ENCODE measurements at regions not wholly inside any gene's neighbourhood (a gene's known extent, or its start where the extent isn't known, plus 50 kb on each side); places are given as distances from the start of the nearest gene placed in this dataset.

DNA sequence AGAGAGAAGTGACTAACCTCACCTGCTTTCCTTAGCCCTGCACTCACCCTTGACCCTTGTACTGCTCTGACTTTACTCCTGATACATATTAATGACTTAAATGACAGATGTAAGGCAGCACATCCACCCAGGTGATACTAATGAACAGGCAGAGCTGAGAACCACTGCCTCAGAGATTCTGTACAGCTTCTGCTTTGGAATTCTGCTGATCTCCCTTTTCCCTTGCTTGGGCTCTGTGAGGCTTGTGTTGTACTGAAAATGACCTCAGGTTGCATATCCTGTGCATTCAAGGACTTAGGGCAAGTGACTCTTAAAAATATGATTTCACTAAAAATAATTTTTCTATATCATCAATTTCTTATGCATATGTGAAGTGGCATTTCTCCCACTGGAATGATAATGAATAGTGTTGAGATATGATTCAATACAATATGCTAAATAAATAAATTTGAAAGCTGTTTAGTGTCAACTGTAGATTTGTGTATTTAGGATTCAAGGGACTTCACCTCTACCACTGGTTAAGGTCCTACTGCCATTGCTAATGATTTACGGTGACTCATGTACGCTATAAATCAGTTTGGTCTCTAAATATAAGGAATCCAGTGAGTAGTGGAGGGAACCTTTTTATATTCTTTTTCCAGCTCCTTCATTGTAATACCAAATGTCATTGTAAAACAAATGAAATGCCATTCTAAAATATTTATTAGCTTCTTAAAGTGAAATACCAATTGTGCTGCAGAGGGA is 328.3 kb downstream of the SOCS6 start:
- TF ChIP-seq, protein P1, sequence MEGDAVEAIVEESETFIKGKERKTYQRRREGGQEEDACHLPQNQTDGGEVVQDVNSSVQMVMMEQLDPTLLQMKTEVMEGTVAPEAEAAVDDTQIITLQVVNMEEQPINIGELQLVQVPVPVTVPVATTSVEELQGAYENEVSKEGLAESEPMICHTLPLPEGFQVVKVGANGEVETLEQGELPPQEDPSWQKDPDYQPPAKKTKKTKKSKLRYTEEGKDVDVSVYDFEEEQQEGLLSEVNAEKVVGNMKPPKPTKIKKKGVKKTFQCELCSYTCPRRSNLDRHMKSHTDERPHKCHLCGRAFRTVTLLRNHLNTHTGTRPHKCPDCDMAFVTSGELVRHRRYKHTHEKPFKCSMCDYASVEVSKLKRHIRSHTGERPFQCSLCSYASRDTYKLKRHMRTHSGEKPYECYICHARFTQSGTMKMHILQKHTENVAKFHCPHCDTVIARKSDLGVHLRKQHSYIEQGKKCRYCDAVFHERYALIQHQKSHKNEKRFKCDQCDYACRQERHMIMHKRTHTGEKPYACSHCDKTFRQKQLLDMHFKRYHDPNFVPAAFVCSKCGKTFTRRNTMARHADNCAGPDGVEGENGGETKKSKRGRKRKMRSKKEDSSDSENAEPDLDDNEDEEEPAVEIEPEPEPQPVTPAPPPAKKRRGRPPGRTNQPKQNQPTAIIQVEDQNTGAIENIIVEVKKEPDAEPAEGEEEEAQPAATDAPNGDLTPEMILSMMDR (IDR thresholded peaks at IDR 0.05; ENCODE audit: insufficient read depth, low read length, poor library complexity, severe bottlenecking): no peak
- DNase-seq (ENCODE audit: extremely low read depth, insufficient read length): no peak
- Histone ChIP-seq H3K27me3 (replicated peaks; ENCODE audit: control insufficient read depth, insufficient read depth, low read length) (no peaks in the 10 kb centered on the region), H3K36me3 (ENCODE audit: control insufficient read depth, insufficient read depth, low read length) (no peaks in the 10 kb centered on the region), H3K4me3 (replicated peaks; ENCODE audit: low read depth, low read length) (no peak overlapping the region)

DNA sequence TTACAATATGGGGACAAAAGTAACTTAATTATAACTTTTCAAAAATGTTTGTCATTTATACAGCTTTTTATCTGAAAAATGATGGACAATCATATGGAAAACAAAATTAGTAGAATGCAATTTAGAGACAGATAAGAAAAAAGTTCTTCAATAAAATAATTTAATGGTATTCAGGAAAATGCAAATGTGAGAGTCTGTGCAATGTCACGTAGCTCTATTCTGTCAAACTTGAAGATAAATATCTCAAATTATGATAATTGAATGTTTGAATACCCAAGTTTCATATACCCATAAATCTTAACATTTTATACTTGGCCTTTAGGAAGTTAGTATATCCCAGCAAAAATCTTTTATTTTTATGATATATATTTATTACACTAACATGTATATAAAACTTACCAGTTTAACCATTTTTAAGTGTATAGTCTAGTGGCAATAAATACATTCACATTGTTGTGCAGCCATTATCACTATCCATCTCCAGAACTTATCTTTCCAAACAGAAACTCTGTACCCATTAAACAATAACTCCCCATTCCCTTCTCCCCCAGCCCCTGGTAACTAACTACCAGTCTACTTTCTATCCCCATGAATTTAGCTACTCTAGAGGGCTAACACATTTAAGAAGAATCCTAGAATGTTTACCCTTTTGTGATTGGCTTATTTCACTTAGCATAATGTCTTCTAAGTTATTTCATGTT is 311.5 kb downstream of the SOCS6 start:
- H3K36me3 ChIP-seq (ENCODE audit: control insufficient read depth, insufficient read depth, low read length): no peaks in the 10 kb centered on the region
- TF ChIP-seq, protein P1 (IDR thresholded peaks at IDR 0.05; ENCODE audit: insufficient read depth, low read length, poor library complexity, severe bottlenecking): no peak
- no peak for DNase-seq (ENCODE audit: extremely low read depth, insufficient read length)
- H3K27me3 ChIP-seq (replicated peaks; ENCODE audit: control insufficient read depth, insufficient read depth, low read length): no peaks in the 10 kb centered on the region
- H3K4me3 ChIP-seq (replicated peaks; ENCODE audit: low read depth, low read length): no peak overlapping the region

DNA sequence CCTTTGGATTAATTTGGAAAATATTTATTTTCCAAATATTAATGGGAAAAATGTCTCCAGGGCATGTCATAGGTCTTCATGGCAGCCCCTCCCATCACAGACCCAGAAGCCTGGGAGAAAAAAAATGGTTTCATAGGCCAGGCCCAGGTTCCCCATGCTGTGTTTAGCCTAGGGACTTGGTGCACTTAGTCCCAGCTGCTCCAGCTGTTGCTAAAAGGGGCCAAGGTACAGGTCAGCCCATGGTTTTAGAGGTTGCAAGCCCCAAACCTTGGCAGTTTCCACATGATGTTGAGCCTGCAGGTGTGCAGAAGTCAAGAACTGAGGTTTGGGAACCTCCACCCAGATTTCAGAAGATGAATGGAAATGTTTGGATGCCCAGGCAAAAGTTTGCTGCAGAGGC is 309.6 kb downstream of the SOCS6 start:
- Histone ChIP-seq H3K27me3 (replicated peaks; ENCODE audit: control insufficient read depth, insufficient read depth, low read length) (no peaks in the 10 kb centered on the region), H3K36me3 (ENCODE audit: control insufficient read depth, insufficient read depth, low read length) (no peaks in the 10 kb centered on the region), H3K4me3 (replicated peaks; ENCODE audit: low read depth, low read length) (no peak overlapping the region)
- TF ChIP-seq, protein P1 (IDR thresholded peaks at IDR 0.05; ENCODE audit: insufficient read depth, low read length, poor library complexity, severe bottlenecking): no peak
- DNase-seq (ENCODE audit: extremely low read depth, insufficient read length): no peak

- no peak for DNase-seq (ENCODE audit: extremely low read depth, insufficient read length)
- no peaks in the 10 kb centered on the region for H3K27me3 ChIP-seq (replicated peaks; ENCODE audit: control insufficient read depth, insufficient read depth, low read length)
- TF ChIP-seq, protein P1 (IDR thresholded peaks at IDR 0.05; ENCODE audit: insufficient read depth, low read length, poor library complexity, severe bottlenecking): no peak
- no peak overlapping the region for H3K4me3 ChIP-seq (replicated peaks; ENCODE audit: low read depth, low read length)
- H3K36me3 ChIP-seq (ENCODE audit: control insufficient read depth, insufficient read depth, low read length): no peaks in the 10 kb centered on the region
These were observed 294.1 kb downstream of the SOCS6 start for GRCh38 chr18:70582981-70583380.

DNA sequence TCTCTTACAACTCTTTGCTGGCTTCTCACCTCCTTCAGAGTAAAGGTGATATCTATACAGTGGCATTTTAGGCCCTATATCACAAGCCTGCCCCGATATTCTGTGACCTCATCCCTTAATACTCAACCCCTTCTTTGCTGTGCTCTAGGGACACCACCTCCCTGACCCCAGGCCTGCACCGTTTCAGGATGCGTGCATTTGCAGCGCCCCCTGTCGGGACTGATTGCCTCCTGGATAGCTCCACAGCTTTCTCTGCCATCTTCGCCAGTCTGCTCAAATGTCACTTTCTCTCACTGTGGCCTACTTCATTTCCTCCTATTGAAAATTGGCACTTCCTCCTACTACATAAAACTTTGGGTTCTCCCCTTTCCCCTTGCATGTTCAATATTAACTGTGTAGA is 289.6 kb downstream of the SOCS6 start:
- H3K36me3 ChIP-seq (ENCODE audit: control insufficient read depth, insufficient read depth, low read length): no peaks in the 10 kb centered on the region
- H3K27me3 ChIP-seq (replicated peaks; ENCODE audit: control insufficient read depth, insufficient read depth, low read length): no peaks in the 10 kb centered on the region
- H3K4me3 ChIP-seq (replicated peaks; ENCODE audit: low read depth, low read length): no peak overlapping the region
- TF ChIP-seq, protein P1 (IDR thresholded peaks at IDR 0.05; ENCODE audit: insufficient read depth, low read length, poor library complexity, severe bottlenecking): peak; percentile 29
- DNase-seq (ENCODE audit: extremely low read depth, insufficient read length): no peak
